PC-9 (cell line): ENCODE measurements at regions not wholly inside any gene's neighbourhood (a gene's known extent, or its start where the extent isn't known, plus 50 kb on each side); places are given as distances from the start of the nearest gene placed in this dataset.

Source experiments
- EZH2 ChIP-seq: fragments of 200-600 bp; sonication (generic); IDR thresholded peaks from 2 replicates; pipeline ENCODE4 v1.8.0; 2017; ENCODE audit warnings: antibody characterized with exemption, low read depth
- TF ChIP-seq, protein P1 (sequence below): fragments of 200-600 bp; sonication (generic); conservative IDR thresholded peaks from 2 replicates; pipeline ENCODE4 v1.6.1; 2017; ENCODE audit warnings: mixed run types, antibody characterized with exemption, mild to moderate bottlenecking, moderate library complexity

DNA sequence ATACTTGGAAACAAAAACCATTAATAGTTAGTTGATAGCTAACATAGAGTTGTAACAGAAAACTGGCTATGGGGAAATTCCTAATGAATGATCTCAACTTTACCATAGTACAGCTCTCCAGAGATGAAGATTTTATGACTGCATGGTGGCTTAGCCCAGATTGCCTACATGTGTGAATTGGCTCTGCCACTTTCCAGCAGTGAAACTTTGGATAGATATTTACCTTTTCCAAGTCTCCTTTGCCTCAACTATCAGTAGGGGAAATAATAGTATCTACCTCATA is 161.1 kb downstream of the LACC1 start:
- TF ChIP-seq EZH2 = no peak
- TF ChIP-seq, protein P1, sequence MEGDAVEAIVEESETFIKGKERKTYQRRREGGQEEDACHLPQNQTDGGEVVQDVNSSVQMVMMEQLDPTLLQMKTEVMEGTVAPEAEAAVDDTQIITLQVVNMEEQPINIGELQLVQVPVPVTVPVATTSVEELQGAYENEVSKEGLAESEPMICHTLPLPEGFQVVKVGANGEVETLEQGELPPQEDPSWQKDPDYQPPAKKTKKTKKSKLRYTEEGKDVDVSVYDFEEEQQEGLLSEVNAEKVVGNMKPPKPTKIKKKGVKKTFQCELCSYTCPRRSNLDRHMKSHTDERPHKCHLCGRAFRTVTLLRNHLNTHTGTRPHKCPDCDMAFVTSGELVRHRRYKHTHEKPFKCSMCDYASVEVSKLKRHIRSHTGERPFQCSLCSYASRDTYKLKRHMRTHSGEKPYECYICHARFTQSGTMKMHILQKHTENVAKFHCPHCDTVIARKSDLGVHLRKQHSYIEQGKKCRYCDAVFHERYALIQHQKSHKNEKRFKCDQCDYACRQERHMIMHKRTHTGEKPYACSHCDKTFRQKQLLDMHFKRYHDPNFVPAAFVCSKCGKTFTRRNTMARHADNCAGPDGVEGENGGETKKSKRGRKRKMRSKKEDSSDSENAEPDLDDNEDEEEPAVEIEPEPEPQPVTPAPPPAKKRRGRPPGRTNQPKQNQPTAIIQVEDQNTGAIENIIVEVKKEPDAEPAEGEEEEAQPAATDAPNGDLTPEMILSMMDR = no peak
